AG04450 (cell line): ENCODE measurements at regions not wholly inside any gene's neighbourhood (a gene's known extent, or its start where the extent isn't known, plus 50 kb on each side); places are given as distances from the start of the nearest gene placed in this dataset.

Source experiments
- CTCF ChIA-PET: fragments of 300-600, 350-600 bp; formaldehyde crosslinking; extraction: SDS; loops from one replicate; lab custom pipeline; 2022; ENCODE audit warnings: antibody characterized with exemption, inconsistent platforms; lab: Charles Lee
- POLR2A ChIA-PET: fragments of 350-600 bp; formaldehyde crosslinking; extraction: SDS; loops from one replicate; lab custom pipeline; 2021; ENCODE audit warnings: antibody characterized with exemption, inconsistent platforms; lab: Yijun Ruan, JAX
- DNase-seq: peaks from one replicate; pipeline ENCODE4 v3.0.0-alpha.2; 2011; ENCODE audit warnings: low read depth, low spot score
- H3K27ac ChIP-seq: one replicate; pipeline ENCODE4 v1.5.1; 2012; ENCODE audit warnings: low read depth, low read length, control low read depth
- H3K27me3 ChIP-seq: one replicate; pipeline ENCODE4 v1.6.0; 2012; ENCODE audit warnings: low read length; ENCODE audit not compliant: control insufficient read depth, insufficient read depth
- H3K4me3 ChIP-seq: 2 replicates; pipeline ENCODE4 v1.5.1; 2011; ENCODE audit warnings: mild to moderate bottlenecking, low read depth, low read length, control low read depth
- H3K9me3 ChIP-seq: 2 replicates; pipeline ENCODE4 v1.5.1; 2012; ENCODE audit warnings: low read length; ENCODE audit not compliant: control insufficient read depth, insufficient read depth
- TF ChIP-seq, protein P1 (sequence below): IDR thresholded peaks from 2 replicates; pipeline ENCODE4 v1.5.1; 2011; ENCODE audit warnings: low read depth, low read length, control low read depth, inconsistent platforms

DNA sequence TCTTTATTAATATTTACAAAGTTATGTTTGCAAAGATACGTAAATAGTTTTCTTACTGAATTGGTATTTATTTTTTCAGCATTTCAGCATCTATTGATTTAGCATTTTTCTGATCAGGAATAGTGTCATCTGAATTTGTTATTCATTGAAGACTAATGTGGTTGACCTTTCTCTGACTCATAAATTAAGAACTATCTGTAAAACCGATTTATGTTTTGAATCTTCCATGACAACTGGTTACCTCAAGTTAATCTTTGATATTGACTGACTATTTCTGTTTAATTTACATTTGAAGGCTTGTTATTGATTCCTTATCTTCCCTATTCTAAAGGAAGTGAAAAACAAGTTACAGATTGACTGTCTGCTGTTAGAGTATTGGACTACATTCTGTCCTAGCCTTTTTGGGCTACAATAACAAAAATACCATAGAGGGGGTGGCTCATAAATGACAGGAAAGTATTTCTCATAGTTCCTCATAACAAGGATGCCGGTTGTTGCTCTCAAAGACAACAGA is 1131.4 kb downstream of the PLA2G4A start:
- CTCF ChIA-PET = no interaction called here
- POLR2A ChIA-PET = no interaction called here

DNA sequence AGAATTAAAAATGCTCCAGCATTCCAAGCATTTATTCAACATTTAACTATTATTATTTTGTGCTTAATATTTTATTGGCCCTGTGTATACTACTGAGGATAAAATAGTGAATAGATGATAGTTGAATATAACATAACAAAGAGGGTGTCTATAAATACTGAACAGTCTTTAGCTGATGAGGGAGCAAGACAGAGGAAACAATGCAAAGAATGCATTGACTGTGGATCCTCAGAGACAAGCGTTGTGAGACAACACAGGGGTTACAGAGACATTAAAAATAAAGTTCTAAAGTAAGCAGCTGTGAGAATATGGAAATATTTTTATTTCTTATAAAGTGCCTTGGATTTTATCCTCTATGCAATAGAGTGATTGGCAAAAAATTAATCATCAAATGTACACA is 1133.1 kb downstream of the PLA2G4A start:
- ChIA-PET POLR2A (no interaction called here), CTCF (interaction anchor here (0.6 to 1.0 kb wide), 3 partner anchors 21 to 1467 kb away, joined by 3 to 7 read pairs (median 3); no protein-coding TSS in a partner anchor)
- DNase-seq = no peak
- H3K4me3 ChIP-seq = no peak overlapping the region
- H3K9me3 ChIP-seq = no peaks in the 10 kb centered on the region
- H3K27me3 ChIP-seq = no peaks in the 10 kb centered on the region
- TF ChIP-seq, protein P1, sequence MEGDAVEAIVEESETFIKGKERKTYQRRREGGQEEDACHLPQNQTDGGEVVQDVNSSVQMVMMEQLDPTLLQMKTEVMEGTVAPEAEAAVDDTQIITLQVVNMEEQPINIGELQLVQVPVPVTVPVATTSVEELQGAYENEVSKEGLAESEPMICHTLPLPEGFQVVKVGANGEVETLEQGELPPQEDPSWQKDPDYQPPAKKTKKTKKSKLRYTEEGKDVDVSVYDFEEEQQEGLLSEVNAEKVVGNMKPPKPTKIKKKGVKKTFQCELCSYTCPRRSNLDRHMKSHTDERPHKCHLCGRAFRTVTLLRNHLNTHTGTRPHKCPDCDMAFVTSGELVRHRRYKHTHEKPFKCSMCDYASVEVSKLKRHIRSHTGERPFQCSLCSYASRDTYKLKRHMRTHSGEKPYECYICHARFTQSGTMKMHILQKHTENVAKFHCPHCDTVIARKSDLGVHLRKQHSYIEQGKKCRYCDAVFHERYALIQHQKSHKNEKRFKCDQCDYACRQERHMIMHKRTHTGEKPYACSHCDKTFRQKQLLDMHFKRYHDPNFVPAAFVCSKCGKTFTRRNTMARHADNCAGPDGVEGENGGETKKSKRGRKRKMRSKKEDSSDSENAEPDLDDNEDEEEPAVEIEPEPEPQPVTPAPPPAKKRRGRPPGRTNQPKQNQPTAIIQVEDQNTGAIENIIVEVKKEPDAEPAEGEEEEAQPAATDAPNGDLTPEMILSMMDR = no peak
- no peak overlapping the region for H3K27ac ChIP-seq

More for the DNA sequence above, 1131.4 kb downstream of the PLA2G4A start:
- Histone ChIP-seq H3K27ac (no peak overlapping the region), H3K27me3 (no peaks in the 10 kb centered on the region), H3K9me3 (no peaks in the 10 kb centered on the region; the same call in 1 of the 2 replicates), H3K4me3 (no peak overlapping the region)
- TF ChIP-seq, protein P1 = no peak
- no peak for DNase-seq

DNA sequence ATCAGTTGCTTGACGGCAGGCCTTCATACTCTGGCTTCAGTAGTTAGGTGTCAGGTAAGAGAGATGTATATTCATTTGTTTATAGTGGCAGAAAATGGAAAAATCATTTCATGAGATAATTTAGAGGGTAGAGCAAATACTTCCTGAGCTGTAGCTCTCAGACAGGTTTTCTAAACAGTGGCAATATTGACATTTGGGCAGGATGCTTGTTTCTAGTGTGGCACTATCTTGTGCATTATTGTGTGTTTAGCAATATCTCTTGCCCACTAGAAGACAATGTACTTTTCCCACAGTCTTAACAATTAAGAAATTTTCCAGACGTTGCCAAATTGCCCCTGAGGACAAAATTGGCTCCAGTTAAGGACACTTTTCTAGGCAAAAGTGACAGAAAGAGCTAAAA is 1143.1 kb downstream of the PLA2G4A start:
- CTCF ChIA-PET = no interaction called here
- no peak overlapping the region for H3K4me3 ChIP-seq
- TF ChIP-seq, protein P1 = no peak
- H3K27ac ChIP-seq = no peak overlapping the region
- no peak for DNase-seq
- H3K9me3 ChIP-seq = no peaks in the 10 kb centered on the region
- POLR2A ChIA-PET = no interaction called here
- H3K27me3 ChIP-seq = no peaks in the 10 kb centered on the region

DNA sequence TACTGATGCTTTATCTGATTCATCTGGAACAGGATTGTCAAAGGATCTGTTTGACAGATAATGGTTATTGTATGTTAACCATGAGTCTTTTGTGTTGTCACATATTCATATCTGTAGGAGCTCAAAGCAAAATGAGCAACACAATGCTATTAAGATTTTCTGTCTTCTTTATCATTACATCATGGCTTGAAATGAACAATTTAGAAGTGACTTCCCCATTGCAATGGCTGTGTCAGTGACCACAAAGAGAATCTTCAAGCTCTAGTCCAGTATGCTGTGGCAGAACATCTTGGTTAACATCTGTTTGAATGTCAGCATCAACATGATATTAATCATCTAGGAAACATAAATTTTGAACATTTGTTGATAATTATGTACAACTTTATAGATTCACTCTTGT is 1148.5 kb downstream of the PLA2G4A start:
- ChIA-PET POLR2A (no interaction called here), CTCF (no interaction called here)
- H3K4me3 ChIP-seq = no peak overlapping the region
- TF ChIP-seq, protein P1 = no peak
- H3K9me3 ChIP-seq = no peaks in the 10 kb centered on the region
- no peaks in the 10 kb centered on the region for H3K27me3 ChIP-seq
- H3K27ac ChIP-seq = no peak overlapping the region
- no peak for DNase-seq

DNA sequence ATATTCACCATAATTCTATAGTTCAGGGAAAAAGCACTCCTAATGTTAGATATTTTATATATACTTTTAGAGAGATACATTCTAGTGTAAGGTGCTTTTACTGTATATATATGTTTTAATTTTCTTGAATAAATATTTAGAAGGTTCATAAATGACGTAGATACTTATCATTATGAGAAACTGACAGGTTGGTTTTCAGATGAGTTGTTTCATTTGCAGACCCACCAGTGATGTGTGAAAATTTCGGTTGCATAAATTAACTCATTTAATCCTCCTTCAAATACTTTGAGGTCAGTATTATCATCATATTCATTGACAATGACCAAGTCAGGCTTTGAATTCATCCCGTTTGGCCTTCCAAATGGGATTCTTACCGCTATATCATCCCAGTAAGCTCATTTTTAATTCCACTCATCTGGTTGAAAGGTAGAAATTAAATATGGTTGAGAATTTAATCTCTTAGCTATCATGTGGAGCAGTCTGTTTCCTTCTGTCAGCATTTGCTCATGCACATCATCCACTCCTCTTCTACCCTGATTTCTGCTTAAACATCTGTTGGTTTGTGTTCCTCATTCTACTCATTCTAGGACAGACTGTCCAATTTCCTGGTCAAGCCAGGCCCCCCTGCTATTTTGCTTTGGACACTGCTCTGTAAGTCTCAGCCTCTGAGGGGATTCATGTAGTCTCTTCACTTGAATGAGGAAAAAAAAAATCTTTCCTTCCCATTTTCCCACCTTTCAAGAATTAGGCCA is 1156.6 kb downstream of the PLA2G4A start:
- ChIA-PET CTCF (no interaction called here), POLR2A (no interaction called here)
- no peak overlapping the region for H3K27ac ChIP-seq
- DNase-seq = no peak
- H3K4me3 ChIP-seq = no peak overlapping the region
- no peaks in the 10 kb centered on the region for H3K9me3 ChIP-seq
- TF ChIP-seq, protein P1 = no peak
- H3K27me3 ChIP-seq = no peaks in the 10 kb centered on the region
